PFSK-1 (cell line): ENCODE measurements at regions not wholly inside any gene's neighbourhood (a gene's known extent, or its start where the extent isn't known, plus 50 kb on each side); places are given as distances from the start of the nearest gene placed in this dataset.

ENCODE experiments used
- POLR2AphosphoS5 ChIP-seq: IDR thresholded peaks from 2 replicates; pipeline ENCODE4 v1.6.1; 2012; ENCODE audit warnings: low read depth, mild to moderate bottlenecking, control low read depth, low read length, moderate library complexity
- TF ChIP-seq, protein P1 (sequence below), 2 experiments: IDR thresholded peaks; 2 replicates each; pipeline versions ENCODE4 v1.6.1 to v1.8.0; 2011 to 2012; ENCODE audit warnings: low read depth in 2 of 2, low read length in 2 of 2, control low read depth in 1 of 2, inconsistent platforms in 1 of 2, mild to moderate bottlenecking in 1 of 2, moderate library complexity in 1 of 2; ENCODE audit not compliant: insufficient read depth in 1 of 2

DNA sequence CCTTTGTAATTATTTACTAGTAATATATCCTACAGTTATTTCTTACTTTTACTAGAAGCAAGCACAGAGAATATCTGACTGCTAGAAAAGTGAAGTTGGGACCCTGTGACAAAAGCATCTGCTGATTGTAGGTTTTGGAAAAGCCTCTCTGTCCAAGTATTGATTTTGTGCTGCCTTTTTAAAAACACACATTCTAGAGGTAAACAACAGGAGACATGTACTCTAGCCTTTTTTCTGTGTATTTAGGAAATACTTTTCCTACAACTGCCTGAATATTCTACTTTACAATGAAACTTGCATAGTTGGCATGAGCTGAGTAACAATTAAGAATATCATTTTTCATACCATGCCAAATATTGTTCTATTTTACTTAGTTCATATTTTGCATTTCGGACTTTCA, 1249.0 kb downstream of the SLC16A7 start:
- TF ChIP-seq, protein P1, sequence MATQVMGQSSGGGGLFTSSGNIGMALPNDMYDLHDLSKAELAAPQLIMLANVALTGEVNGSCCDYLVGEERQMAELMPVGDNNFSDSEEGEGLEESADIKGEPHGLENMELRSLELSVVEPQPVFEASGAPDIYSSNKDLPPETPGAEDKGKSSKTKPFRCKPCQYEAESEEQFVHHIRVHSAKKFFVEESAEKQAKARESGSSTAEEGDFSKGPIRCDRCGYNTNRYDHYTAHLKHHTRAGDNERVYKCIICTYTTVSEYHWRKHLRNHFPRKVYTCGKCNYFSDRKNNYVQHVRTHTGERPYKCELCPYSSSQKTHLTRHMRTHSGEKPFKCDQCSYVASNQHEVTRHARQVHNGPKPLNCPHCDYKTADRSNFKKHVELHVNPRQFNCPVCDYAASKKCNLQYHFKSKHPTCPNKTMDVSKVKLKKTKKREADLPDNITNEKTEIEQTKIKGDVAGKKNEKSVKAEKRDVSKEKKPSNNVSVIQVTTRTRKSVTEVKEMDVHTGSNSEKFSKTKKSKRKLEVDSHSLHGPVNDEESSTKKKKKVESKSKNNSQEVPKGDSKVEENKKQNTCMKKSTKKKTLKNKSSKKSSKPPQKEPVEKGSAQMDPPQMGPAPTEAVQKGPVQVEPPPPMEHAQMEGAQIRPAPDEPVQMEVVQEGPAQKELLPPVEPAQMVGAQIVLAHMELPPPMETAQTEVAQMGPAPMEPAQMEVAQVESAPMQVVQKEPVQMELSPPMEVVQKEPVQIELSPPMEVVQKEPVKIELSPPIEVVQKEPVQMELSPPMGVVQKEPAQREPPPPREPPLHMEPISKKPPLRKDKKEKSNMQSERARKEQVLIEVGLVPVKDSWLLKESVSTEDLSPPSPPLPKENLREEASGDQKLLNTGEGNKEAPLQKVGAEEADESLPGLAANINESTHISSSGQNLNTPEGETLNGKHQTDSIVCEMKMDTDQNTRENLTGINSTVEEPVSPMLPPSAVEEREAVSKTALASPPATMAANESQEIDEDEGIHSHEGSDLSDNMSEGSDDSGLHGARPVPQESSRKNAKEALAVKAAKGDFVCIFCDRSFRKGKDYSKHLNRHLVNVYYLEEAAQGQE (IDR thresholded peaks at IDR 0.05; ENCODE audit: insufficient read depth in 1 of 2, low read depth in 2 of 2, low read length in 2 of 2) = no peak
- TF ChIP-seq POLR2AphosphoS5 = no peak
